ENCODE measurements at regions not wholly inside any gene's neighbourhood (a gene's known extent, or its start where the extent isn't known, plus 50 kb on each side); places are given as distances from the start of the nearest gene placed in this dataset.
"Not testable (repeated sequence)": the region's sequence is repeated elsewhere in the genome, so short reads cannot be mapped to it uniquely, and the experiment has no call there.

DNA sequence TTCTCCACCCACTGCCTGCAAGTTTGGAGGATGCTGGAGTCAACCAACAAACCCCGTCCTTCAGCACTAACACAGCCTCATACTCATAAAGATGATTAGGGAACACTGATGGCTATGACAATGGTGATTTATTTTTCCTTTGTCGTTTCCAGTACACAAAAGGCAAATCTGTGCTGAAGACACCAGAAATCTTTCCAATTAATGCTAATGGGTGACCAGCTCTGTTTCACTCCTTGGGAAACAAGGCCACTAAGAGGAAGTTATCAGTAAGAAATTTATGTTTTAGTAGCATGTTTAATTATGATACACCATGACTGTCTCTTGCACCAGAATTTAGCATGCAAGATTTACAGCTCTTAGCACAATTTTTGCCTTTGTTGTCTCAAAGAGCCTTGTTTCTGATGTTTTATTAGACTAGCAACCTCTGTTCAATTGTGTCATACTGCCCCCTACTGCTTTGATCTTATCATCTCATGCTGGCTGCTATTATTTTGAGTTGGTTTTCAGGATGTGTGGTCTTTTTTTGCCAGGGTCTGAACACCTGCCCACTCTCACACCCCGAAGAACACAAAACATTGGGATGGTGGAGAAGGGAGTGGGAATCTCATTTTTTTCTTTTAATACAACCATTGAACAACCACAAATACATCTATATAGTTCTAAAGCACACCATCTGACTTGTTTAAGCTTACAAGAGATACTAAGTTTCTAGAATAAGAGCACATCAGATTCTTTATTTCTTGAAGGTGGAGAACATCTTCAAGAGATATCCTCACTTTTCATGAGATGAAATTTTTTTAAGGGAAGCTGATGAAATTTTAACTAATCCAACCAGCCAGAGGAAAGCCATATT, 160.9 kb downstream of the SPTSSA start:
- DNase-seq (ENCODE audit: low read depth in 3 of 3), result no peak

DNA sequence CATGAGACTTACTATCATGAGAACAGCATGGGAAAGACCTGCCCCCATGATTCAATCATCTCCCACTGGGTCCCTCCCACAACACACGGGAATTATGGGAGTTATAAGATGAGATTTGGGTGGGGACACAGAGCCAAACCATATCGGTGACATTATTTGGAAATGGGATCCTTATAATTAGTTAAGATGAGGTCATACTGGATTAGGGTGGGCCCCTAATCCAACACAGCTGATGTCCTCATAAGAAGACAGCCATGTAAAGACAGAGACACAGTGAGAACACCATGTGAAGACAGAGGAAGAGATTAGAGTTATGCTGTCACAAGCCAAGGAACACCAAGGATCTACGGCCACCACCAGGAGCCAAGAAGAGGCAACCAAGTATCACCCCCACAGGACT, 161.7 kb downstream of the SPTSSA start:
- no peak for DNase-seq (ENCODE audit: low read depth in 3 of 3)

DNA sequence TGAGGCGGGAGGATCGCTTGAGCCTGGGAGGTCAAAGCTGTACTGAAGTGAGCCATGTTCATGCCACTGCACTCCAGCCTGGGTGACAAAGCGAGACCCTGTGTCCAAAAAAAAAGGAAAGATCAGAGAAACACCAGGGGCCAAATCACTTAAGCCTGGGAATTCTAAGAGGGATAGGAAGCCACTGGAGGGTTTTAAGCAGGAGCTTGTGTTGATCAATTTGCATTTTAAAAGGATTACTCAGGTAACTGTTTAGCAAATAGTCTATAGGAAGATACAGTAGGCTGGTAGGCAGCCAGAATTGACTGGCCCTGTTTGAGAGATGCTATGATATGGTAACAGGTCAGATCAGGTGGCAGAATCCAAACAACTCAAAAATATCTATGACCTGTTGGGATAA, 162.7 kb downstream of the SPTSSA start:
- no peak for DNase-seq (ENCODE audit: low read depth in 3 of 3)

DNA sequence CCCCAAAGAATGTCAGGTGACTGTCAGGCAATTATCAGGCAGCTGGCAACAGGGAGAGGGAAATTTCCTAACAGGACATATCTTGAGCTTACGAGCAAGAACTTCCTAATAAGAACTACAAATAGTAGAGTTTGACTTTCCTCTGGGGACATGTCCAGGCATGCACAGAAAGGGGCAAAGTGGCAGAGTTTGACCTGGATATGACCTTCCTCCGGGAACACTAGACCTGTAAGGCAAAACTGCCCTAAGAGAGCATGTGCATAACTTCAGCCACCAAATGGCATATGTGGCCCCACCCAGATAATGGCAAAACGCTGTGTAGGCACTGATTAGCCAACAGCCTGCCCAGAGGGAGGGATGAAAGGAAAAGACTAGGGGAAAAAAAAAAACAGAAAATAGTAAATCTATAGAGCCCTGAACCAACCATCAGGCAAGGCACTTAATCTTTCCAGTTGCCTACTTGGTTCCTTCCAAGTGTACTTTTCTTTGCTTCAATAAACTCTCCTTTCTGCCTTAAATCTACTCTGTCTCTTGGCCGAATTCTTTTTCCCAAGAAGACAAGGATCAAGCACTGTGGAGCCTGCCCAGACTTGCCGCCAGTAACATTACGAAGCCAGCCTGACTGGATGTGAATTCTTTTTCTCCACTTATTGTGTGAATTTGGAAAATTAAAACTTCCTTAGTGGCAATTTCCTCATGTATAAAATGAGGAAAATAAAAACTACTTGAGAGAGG, 164.1 kb downstream of the SPTSSA start:
- no peak for DNase-seq (ENCODE audit: low read depth in 3 of 3)

DNA sequence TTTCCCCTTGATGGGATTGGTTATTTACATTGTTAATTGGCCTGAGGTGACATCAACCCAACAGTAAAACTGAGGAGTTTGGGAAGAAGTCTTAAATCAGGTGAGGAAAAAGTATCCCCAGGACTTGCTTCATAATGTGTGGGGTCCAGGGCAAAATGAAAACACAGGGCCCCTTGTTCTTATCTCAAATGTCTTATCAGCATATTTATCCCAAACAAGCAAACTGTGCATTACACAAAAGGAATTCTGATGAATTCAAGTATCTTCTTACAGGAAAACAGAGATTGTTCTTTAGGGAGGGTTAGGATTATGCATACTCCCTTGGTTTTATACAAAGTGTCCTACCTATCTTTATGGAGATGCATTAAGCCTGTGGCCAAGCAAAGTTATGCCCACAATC, 178.4 kb downstream of the SPTSSA start:
- DNase-seq (ENCODE audit: low read depth in 3 of 3), result no peak

DNA sequence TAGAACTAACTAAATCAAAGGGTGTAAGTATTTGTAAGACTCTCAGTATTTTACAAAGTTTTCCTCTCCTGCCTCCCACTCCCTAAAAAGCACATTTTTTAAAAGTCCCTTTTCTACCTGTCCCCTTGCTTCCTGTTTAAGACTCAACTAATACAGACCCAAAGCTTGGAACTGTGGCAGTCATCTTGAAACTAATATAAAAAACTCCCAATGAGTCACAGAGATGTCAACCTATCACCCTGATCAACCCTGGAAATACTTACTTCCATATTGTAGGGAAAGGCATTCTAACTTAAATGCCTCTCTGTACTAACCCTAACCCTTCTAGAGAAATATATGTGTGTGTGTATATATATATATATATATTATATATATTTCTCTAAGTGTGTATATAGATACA, 184.8 kb downstream of the SPTSSA start:
- DNase-seq (ENCODE audit: low read depth in 3 of 3), result no peak

DNA sequence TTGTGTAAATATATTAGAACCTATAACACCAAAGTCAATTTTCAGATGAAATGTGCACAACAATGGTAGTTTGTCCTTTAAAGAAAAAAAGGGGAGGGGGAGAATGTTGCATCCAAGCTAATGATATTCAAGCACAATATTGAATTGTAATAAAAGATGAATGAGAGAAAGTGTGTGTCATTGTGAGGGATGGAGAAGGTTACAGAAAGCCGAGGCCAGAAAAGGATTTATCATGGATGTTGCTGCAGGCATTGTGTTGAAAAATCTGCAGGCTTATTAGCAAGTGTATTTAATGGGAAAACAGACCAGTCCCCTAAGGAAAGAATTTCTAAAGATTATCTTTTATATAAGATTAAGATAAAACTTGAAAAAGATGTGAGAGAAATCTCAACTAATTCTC, 186.5 kb downstream of the SPTSSA start:
- no peak for DNase-seq (ENCODE audit: low read depth in 3 of 3)

DNA sequence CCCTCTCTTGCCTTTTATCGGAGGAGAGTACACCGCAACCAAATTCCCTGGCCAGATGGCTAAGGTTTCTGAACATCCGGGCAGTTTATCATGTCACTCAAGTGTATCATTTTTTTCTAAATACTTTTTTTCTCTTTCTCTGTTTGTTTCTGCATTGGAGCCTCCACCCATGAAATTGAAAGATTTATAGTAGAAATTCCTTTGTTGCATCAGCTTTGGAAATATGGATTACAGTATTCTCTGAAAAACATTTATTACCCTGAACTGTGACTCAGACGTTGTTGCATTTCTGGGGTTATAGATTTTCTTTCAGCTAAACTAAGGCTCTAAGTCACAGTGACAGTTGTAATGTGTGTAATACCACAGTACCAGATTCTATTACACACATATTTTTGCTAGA, 187.0 kb downstream of the SPTSSA start:
- DNase-seq (ENCODE audit: low read depth in 3 of 3), result no peak

DNA sequence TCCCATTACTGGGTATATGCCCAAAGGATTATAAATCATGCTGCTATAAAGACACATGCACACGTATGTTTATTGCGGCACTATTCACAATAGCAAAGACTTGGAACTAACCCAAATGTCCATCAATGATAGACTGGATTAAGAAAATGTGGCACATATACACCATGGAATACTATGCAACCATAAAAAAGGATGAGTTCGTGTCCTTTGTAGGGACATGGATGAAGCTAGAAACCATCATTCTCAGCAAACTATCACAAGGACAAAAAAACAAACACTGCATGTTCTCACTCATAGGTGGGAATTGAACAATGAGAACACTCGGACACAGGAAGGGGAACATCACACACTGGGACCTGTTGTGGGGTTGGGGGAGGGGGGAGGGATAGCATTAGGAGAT, 188.3 kb downstream of the SPTSSA start:
- not testable (repeated sequence) for DNase-seq (ENCODE audit: low read depth in 3 of 3)

DNA sequence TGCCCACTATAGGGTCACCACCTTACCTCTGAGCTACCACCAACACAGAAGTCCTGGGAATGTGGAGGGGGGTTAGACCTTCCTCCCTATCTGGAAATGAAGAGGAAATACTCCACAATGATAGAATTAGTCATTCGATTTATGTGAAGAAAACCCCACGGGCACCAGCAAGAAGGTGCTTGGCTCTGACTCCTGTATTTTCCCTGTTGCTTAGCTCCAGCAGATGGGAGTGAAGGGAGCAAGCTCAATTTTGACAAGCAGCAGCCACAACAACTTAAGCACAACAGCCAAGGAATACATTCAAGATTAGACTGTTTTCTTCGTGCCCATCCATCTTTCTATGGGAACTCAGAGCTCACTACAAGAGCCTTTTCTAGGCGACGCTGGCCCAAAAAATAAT, 191.7 kb downstream of the SPTSSA start:
- DNase-seq (ENCODE audit: low read depth in 3 of 3), result no peak

DNA sequence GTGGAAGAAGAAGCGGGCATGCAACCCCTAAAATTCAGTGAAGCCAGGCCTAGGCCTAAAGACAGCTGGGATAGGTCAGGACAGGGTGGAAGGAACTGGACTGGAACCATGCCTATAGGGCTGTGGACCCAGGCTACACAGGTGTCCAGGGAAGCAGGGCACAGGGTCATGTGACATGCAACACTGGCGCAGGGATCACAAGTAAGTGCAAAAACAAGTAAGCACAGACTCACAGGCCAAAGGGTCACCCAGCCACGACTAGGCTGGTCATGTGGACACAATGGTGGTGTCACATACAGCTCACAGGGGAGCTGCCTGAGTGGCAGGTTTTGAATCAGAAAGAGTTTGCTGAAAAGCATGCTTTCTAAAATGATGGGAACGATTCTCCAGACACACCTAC, 195.7 kb downstream of the SPTSSA start:
- no peak for DNase-seq (ENCODE audit: low read depth in 3 of 3)

DNA sequence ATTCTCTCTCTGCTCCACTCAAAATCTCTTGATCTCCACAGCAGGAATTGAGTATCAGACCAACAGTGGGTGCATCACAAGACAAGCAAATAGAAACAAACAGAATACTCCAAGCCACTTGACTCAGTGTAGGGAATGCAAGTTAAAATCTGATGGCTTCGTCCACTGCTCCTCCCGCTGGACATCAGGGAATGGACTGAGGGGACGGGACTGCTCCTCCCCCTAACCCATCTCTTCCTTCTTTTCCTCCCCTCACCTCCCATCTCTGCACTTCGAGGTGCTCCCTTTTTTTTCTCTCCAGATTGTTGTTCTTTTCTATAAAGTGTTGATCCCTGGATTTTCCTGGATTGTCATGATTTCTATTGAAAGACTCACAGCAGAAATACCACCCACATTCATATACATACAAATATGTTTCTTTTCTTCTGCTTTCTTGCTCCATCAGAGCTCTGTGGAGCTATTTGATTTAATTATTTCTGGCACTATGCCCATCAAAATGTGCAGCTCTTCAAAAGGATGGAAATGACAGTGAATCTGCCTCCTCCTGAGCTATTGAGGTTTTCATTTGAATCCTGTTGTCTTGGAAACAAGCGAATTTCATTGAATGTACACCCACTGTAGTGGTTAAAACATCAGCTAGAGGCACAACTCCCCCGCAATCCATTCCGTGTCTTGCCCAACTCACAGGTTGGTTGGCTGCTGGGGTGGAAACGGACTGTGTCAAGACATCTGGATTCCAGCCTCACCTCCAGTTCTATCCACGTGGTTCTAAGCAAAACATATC, 199.7 kb downstream of the SPTSSA start:
- DNase-seq (ENCODE audit: low read depth in 3 of 3), result no peak

DNA sequence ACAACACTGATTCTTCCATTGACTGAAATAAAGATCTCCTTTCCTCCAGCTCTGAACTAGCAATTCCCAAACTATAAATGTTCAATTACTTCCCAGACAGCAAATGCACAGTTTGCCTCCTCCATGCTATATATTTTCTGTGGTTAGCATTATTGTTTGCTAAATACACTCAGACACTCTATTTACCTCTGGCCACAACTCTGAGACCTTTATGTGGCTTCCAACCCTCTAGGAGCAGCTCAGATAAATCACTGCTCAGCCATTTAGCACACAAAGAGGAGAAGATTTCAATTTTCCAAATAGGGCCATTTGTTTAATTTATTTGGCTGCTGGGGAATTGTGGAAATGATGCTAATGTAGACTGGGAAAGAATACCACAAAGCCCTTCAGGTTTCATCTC, 202.0 kb downstream of the SPTSSA start:
- DNase-seq (ENCODE audit: low read depth in 3 of 3), result no peak

DNA sequence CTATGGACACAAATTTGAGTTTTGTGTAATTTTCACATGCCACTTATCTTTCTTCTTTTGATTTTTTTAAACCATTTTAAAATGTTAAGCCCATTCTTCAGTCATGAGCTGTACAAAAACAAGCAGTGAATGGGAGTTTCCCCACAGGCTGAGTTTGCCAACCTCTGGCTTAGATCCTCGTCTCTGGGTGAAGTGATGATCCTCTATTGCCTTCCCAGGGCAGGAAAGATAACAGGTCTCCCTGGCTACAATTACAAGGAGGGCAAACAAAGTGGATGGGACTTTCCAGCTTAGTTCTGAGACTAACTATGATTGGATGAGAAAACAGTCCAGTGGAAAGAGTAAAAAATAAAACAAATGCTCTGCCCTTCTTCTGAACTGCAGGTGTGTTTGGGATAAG, 203.7 kb downstream of the SPTSSA start:
- no peak for DNase-seq (ENCODE audit: low read depth in 3 of 3)

DNA sequence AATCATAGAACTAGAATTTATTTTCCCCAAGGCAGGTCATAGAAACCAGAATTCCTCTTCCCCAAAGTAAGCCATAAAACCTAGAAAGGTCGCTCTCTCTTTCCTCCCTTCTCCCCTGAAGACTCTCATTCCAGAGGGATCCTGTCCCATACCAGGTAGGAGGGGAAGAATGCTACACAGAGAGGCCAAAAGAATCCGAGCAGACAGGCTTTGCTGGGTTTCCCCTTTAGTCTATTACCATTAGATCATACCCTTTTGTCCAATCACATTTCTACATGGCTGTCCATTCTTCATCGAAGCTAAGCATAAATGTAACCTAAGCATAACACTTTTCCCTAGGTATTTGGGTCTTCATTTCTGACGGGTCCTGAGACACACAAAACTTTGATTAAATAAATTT, 204.5 kb downstream of the SPTSSA start:
- DNase-seq (ENCODE audit: low read depth in 3 of 3), result no peak

DNA sequence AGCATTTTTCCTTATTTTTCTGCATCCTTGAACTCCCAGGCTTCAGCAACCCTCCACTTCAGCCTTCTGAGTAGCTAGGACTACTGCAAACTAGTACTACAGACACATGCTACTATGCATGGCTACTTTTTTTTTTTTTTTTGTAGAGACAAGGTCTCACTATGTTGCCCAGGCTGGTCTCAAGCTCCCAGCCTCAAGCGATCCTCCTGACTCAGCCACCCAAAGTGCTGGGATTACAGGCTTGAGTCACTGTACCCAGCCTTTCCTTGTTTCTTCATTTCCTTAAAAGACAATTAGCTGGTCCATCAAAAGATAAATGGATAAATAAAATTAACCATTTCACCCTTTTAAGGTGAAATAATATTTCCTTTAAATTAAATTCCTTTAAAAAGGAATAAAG, 205.8 kb downstream of the SPTSSA start:
- no peak for DNase-seq (ENCODE audit: low read depth in 3 of 3)

DNA sequence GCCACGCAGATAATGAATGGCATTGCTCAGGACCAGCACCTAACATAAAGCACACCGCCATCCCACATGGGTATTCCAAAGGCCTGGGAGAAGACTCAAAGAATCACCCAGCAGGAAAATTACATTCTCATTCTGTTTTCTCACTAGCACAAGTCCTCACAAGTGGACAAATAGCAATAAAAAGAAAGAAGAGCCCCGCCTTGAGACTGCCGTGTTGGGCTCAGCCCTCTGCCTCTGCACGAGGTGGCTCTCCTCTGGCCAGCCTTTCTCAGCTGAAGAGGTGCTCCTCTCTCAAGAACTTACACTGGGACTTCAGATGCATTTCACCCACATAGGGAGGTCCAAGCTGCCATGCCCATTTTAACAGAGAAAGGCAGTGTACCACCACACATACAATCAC, 207.5 kb downstream of the SPTSSA start:
- no peak for DNase-seq (ENCODE audit: low read depth in 3 of 3)

DNA sequence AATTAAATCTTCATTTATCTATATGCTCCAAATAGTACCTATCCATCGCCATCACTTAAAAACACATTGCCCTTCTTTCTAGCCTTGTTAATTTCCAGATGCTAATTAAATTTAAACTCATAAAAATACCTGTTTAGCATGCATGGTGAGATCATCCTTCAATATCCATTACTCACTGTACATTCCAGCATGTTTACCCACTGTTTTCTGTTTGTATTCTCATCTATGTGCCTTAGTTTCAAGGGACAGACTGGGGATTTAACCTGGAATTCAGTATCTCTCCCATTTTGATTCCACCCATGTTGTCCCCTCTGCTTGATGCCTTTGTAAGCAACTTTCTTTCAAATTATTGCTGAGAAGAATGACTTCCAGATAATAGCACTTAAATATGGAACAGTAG, 208.0 kb downstream of the SPTSSA start:
- no peak for DNase-seq (ENCODE audit: low read depth in 3 of 3)

DNA sequence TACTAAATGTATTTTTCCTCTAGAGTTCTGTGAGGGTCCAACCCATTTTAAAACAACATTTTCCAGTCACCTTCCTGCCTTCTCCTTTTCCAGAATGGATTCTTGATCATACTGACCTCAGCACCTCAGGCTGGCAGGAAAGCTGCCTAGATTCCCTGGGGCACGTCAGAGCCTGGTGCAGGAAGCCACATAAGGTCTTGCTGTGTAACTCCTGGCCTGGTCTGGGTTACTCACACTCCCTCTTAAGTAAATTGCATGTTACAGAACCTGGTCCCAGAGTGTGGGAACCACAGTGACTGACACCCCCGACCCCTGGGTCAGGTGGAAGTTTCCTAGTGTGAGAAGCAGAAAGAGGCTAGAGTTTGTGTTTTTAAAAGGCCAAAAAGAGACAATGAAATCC, 209.8 kb downstream of the SPTSSA start:
- no peak for DNase-seq (ENCODE audit: low read depth in 3 of 3)

DNA sequence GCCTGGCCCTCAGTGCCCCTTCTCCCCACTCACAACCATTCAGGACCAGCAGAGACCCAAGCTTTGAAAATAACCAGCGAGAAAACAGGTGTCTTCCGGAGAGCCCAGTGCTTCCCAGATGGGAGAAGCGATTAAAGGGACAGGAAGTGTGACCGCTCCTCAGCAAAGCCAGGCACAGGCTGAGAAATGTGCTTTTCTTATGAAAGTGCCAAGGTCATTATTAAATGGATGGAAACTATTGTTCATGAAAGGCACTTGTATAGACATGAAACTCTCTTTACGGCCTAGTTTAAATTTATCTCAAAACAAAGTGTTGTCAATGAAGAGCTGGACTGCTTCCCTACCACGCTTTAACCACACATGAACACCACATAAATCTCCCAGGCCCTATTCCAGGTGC, 210.4 kb downstream of the SPTSSA start:
- DNase-seq (ENCODE audit: low read depth in 3 of 3), result no peak

DNA sequence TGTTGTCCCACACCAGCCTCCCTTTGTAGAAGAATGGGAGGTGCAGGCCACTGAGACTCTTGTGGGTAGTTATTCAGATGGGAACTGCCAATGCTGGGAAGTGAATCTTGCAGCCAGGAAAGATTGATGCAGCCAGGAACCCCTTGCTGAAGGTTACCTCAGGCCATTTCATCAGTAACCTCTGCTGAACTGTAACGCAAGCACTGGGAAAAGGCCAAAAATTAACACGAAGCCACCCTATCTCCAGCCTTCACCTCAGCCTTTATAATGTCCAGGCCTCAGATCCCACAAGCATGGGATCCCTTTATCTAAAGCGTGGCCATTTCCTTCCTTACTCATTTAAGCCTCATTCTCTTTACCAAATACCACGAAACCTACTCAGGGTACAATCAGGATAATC, 211.1 kb downstream of the SPTSSA start:
- no peak for DNase-seq (ENCODE audit: low read depth in 3 of 3)

DNA sequence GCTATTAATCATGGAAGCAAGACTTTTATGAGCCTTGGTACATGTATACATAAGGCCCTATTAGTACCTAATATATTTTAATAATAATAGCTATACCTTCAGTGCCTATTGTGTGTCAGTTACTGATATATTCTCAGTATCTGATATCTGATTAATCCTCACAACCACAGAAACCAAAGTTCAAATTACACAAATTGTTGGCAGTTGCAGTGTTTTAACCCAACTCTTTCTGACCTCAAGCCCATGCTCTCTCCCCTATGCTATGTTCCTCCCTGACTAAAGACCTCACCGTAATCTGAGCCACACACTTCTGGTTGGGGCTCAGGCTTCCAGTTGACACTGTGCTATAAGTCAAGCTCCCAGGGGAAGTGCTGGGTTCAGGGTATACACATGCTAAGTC, 214.4 kb downstream of the SPTSSA start:
- no peak for DNase-seq (ENCODE audit: low read depth in 3 of 3)

DNA sequence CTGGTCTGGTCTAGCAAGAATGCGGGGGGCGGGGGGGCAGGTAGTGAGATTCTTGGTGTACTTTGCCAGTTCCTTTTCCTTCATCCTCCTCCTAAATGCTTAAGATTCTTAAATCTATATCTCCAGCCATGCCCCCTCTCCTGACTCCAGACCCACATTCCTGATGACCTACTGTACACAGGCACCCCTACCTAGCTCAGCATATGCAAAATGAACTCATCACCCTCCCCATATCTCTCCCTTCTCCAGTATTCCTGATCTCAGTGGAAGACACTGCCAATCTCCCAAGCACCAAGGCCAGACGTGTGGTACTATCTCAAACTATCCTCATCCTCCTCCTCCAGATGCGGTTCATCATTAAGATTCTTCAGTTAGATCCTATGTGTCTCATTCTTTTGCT, 215.8 kb downstream of the SPTSSA start:
- DNase-seq (ENCODE audit: low read depth in 3 of 3), result no peak

Data from stimulated activated CD4-positive, alpha-beta T cell treated with anti-CD3 and anti-CD28 coated beads, TNF-alpha, amount 100 ng/mL, for 24 hours (primary cell).